NCI-H1105 treated with DMSO at 0.1 percent for 48 hours (cell line): ENCODE measurements at regions not wholly inside any gene's neighbourhood (a gene's known extent, or its start where the extent isn't known, plus 50 kb on each side); places are given as distances from the start of the nearest gene placed in this dataset.

Experiments
- DNase-seq: peaks from one replicate; lab custom pipeline; 2025; lab: John Stamatoyannopoulos, UW

DNA sequence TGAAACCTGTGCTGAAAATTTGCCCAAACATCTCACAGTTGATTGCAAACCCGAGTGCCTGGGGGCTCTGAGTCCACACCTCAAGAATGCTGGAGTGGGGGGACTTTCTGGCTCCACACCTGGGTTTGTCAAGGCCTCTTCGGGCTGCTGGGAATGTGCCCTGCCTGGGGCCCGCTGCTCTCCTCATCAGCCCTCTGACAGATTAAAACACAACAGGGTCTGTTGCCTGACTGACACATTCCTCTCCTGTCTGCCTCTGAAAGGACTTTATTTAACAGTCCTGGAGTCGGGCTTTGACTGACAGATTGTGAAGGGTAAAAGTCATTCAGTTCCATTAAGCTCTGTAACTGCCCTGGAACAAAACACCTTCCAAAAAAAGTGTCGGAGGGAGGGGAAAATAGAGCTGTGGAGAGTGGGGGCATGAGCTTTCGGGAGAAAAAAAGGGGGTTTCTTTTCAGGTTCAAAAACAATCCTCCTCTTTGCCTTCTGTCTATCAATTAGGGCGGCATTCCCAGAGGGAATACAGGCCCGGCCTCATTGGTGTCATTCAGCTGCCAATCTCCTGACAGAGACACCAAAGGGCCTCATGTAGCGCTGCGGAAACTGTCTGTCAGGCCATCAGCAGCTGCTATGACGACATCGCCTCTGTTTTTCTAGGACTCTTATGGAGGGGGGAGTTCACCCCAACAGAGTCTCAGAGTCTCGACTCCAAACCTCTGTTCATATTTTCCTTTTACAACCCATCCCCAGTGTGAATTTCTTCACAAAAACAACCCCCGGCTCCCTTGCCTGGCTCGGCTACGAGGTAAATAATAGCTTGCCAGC lies 398.8 kb upstream of the NFE2L3 start:
- DNase-seq = no peak

DNA sequence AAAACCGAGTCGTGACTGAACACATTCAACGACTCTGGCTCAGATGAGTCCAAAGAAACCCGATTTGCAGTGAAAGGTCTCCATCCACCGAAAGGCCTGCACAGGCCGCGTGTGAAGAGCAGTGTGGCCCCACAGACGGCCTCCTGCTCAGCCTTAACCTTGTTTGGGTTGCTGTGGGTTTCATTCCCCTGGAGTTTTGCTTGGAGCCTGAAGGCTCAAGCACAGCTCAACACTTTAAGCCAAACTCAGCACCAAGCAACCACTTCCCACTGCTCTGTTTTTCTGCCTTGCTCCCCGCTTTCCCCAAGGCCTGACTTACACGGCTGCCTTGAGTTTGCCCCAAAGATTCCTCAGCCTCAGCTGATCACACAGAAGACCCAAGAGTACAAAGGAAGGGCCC lies 398.2 kb upstream of the NFE2L3 start:
- DNase-seq = no peak

DNA sequence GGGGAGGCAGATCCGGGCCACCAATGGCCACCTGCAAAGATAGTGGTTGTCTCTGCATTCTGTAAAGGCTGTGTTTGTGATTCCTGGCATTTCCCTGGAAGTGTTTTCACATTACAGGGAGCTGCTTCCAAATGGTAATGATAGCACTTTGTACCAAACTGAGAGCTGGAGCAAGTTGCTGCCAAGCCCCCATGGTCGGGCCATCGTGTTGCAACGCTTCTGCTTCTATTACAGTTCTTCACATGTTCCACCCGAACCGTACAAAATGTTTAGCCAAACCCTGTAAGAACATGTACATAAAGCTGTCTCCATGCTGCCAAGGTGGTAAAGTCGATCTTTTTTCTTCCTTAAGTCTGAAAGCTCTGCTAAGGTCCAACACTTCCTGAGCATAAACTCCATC lies 397.7 kb upstream of the NFE2L3 start:
- no peak for DNase-seq

- no peak for DNase-seq
Measured at GRCh38 chr7:25754751-25755150, 397.2 kb upstream of the NFE2L3 start.

- no peak for DNase-seq
Measured at GRCh38 chr7:25756601-25757000, 395.4 kb upstream of the NFE2L3 start.

DNA sequence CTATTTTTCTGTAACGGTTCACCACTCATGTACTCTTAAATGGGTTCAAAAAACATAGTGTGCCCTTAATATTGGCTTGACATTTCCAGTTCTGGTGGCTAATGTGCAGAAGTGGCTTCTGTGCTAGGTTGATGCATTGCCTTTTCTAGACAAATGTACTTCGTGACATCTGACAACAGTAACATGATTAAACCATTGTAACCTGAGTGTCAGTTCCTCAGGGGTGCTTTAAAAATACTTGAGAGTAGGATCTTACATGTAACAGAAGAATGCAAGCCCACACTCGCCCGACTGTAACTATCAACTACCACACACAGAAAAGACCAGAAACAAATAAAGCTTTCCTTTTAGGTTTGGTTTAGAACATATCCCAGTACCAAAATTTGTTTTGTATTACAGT lies 393.4 kb upstream of the NFE2L3 start:
- DNase-seq = peak; percentile 95

GRCh38 chr7:25759286-25759685 lies 392.7 kb upstream of the NFE2L3 start:
- DNase-seq = peak; percentile 97

GRCh38 chr7:25759748-25760147 lies 392.2 kb upstream of the NFE2L3 start:
- DNase-seq = peak; percentile 87

- DNase-seq = no peak
Measured at GRCh38 chr7:25762511-25763462, 389.2 kb upstream of the NFE2L3 start.

- no peak for DNase-seq
Measured at GRCh38 chr7:25763463-25763860, 388.5 kb upstream of the NFE2L3 start.

DNA sequence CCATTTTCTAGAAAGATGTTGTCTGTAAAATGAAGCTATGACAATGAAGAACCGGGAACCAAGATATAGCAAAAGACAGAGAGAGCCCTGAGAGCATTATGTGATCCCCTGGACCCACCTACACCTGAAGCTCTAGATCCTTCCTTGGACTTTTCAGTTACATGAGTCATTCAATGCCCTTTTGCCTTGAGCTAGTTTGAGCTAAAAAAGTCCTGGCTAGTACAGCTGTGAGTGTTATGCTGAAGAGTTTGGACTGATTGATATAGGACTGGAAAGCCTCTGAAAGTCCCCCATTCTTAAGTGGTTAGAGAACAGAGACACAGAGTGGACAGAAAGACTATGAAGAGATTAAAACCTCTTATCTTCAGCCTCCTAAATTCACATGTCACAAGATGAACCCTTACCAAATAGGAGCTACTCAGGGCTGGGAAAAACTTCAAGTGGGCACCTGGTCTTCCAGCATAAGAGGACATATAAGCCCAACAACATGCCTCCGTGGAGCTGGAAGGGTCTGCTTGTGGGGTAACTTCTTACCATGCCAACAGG lies 386.8 kb upstream of the NFE2L3 start:
- DNase-seq = no peak

GRCh38 chr7:25770235-25770634 lies 381.8 kb upstream of the NFE2L3 start:
- no peak for DNase-seq

DNA sequence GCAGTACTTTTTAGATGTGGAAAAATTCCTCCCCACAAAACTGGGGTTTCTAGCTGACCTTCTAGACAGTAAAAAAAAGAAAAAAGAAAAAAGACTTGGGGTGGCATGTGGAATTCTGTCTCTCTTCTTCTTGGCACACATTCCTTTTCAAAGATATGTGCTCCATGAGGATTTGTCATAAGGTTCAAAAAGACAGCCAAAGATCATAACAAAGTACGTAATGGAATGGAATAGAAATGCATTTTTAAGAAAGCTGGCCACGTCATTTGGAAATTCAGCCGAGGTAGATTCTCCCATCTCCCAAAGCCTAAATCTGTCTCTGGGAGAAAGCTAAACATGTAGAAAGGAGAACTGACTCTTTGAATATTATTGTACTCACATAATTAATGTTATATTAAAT lies 381.3 kb upstream of the NFE2L3 start:
- no peak for DNase-seq

GRCh38 chr7:25771491-25771890 lies 380.5 kb upstream of the NFE2L3 start:
- no peak for DNase-seq

GRCh38 chr7:25772802-25773201 lies 379.2 kb upstream of the NFE2L3 start:
- DNase-seq = no peak

DNA sequence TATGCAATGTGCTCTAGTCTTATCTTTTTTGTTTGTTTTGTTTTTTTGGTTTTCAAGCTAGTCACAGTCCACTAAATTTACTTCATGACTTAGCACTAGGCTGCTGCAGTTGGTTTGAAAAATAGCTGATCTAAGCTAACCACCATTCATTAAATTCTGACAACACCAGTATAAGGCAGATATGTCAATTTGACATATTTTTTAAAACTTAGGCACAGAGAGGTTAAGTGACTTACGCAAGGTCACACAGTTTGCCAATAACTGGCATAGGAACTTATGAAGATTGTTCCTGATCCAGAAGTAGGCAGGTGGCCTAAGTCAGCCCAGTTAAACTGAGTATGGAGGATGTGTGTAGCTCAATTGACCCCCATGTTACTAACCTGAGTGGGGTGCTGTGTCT lies 377.3 kb upstream of the NFE2L3 start:
- DNase-seq = no peak

- no peak for DNase-seq
Measured at GRCh38 chr7:25775570-25775969, 376.4 kb upstream of the NFE2L3 start.

- no peak for DNase-seq
Measured at GRCh38 chr7:25775999-25776743, 375.8 kb upstream of the NFE2L3 start.

- DNase-seq = no peak
Measured at GRCh38 chr7:25776744-25777123, 375.3 kb upstream of the NFE2L3 start.

DNA sequence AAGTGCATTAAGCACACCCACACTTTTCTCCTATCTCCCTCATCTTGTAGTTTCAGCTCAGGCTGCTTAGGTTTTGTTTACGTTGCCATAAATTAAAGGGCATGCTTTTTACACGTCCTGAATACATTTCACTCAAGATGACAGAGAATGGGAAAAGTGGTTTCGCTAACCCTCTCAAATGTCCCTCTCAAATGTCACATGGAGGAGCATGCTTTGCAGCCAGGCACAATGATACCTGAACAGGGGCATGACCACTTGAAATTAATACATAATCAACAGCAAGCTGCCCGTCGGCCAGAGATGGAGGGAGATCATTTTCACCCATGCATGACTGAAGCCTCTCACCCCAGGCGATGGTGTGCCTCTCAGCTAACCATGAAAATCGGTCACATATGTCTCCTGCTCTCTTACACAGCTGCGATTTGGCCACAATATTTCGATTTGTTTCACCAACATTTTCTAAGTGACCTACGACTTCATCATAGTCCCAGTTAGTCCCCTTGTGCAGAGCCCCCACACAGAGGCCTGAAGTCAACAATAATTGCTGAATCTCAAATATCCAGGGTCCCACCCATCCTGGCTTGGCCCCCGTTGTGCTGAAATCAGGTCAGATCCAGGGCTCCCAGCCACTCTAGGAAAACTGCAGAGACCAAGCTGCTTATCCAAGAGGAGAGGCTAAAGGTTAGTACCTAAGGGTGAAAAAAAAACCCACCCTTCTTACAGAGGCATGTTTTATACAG lies 373.9 kb upstream of the NFE2L3 start:
- DNase-seq = peak; percentile 99

DNA sequence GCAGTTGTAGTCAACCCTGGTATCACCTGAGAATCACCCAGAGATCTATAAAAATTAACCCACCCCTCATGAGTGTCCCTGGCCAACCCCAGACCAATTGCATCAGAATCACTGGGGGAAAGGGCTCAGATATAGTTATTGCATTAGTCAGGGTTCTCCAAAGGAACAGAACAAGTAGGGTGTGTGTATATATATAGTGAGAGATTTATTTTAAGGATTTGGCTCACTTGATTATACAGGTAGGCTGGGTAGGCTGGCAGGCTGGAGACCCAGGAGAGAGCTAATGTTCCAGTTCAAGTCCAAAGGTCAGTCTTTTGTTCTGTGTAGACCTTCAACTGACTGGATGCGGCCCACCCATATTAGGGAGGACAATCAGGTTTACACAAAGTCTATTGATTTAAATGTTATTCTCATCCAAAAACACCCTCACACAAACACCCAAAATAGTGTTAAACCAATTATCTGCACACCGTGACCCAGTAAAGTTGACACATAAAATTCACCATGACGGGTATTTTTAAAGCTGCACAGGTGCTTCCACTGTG lies 372.9 kb upstream of the NFE2L3 start:
- no peak for DNase-seq
